ENCODE measurements at regions not wholly inside any gene's neighbourhood (a gene's known extent, or its start where the extent isn't known, plus 50 kb on each side); places are given as distances from the start of the nearest gene placed in this dataset.

- no peak for TF ChIP-seq POLR2A (IDR thresholded peaks at IDR 0.05; ENCODE audit: low read length)
- TF ChIP-seq GATA1 (IDR thresholded peaks at IDR 0.05; ENCODE audit: low read depth, low read length): no peak
These were observed 174.4 kb upstream of the MEX3C start for GRCh38 chr18:51371929-51372328.
